Dendritic cell treated with granulocyte-macrophage colony-stimulating factor and Interleukin-4, amounts not matched to agents 40 ng/mL and 50 ng/mL, for 4 days (primary cell): ENCODE measurements at regions not wholly inside any gene's neighbourhood (a gene's known extent, or its start where the extent isn't known, plus 50 kb on each side); places are given as distances from the start of the nearest gene placed in this dataset.

ENCODE experiments used
- H3K27ac Mint-ChIP-seq: one replicate; pipeline ENCODE4 v1.8.0; 2022; ENCODE audit warnings: mild to moderate bottlenecking, mixed read lengths
- H3K27me3 Mint-ChIP-seq: one replicate; pipeline ENCODE4 v1.8.0; 2022; ENCODE audit warnings: mild to moderate bottlenecking, mixed read lengths
- H3K36me3 Mint-ChIP-seq: one replicate; pipeline ENCODE4 v1.8.0; 2022; ENCODE audit warnings: low read depth, mixed read lengths
- H3K4me1 Mint-ChIP-seq: one replicate; pipeline ENCODE4 v1.8.0; 2022; ENCODE audit warnings: low read depth, mixed read lengths
- H3K4me3 Mint-ChIP-seq: one replicate; pipeline ENCODE4 v1.8.0; 2022; ENCODE audit warnings: mild to moderate bottlenecking, moderate library complexity, mixed read lengths
- H3K9me3 Mint-ChIP-seq: one replicate; pipeline ENCODE4 v1.8.0; 2022; ENCODE audit warnings: mixed read lengths
- intact Hi-C: fragments of 100-400 bp; cut with micrococcal nuclease; formaldehyde crosslinking; loops from one replicate; pipeline ENCODE4 v1.15.0; 2022

DNA sequence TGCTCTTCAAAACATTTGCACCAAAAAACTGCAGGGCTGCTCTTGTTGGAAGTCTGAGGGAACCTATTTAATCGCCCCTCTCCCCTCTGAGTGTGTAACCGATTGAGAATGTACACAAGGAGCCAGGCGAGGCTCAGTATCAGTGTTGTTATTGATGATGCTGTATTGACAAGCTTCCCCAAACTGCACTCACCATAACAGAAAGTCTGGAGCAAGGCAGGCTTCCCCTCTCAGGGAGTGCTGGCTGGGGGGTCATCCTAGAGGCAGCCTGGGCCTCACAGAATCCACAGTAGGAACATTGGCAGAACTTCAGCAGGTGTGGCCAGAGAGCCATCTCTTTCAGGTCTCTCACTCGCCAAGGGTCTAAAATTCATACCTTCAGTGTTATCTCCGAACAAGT is 58.1 kb upstream of the TUNAR start:
- intact Hi-C loops, result no loop called here
- H3K4me3 Mint-ChIP-seq, result no peak overlapping the region
- H3K36me3 Mint-ChIP-seq, result no peaks in the 10 kb centered on the region
- H3K9me3 Mint-ChIP-seq, result no peaks in the 10 kb centered on the region
- no peaks in the 10 kb centered on the region for H3K4me1 Mint-ChIP-seq
- H3K27ac Mint-ChIP-seq, result no peak overlapping the region
- no peaks in the 10 kb centered on the region for H3K27me3 Mint-ChIP-seq

DNA sequence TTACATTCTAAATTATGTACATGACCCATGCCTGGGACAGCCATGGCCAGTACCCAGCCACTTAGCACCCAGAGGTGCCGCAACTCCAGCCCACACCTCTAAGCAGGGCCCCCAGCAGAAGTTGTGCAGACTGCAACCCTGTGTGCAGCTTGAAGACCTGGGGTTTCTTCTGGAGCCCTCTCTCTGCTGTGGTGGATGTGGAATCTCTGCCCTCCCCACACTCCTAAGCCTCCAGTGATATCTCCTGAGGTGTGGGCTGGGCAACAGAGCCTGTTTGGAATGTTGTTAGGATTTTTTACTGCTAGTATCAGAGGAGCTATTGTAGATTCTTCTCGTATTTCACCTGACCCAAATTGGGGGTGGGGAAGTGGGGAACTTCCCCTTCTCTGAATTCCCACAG is 59.4 kb upstream of the TUNAR start:
- Mint-ChIP-seq H3K4me3 (no peak overlapping the region), H3K27me3 (no peaks in the 10 kb centered on the region), H3K4me1 (no peaks in the 10 kb centered on the region), H3K9me3 (no peaks in the 10 kb centered on the region), H3K27ac (no peak overlapping the region), H3K36me3 (no peaks in the 10 kb centered on the region)
- intact Hi-C loops, result no loop called here

DNA sequence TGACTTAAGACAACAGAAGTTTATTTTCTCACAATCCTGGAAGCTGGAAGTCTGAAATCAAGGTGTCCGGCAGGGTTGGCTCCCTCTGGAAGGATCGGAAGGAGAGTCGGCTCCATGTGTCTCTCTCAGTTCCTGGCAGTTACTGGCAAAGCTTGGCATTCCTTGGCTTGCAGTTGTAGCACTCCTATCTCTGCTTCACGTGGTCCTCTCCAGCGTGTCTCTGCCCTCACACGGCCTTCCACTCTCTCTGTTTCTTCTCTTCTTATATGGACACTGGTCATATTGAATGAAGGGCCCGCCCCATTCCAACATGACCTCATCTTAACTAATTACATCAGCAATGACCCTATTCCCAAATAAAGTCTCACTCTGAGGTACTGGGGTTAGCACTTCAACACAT is 60.1 kb upstream of the TUNAR start:
- H3K4me1 Mint-ChIP-seq, result no peaks in the 10 kb centered on the region
- no peaks in the 10 kb centered on the region for H3K9me3 Mint-ChIP-seq
- H3K36me3 Mint-ChIP-seq, result no peaks in the 10 kb centered on the region
- no peak overlapping the region for H3K27ac Mint-ChIP-seq
- intact Hi-C loops, result no loop called here
- no peak overlapping the region for H3K4me3 Mint-ChIP-seq
- H3K27me3 Mint-ChIP-seq, result no peaks in the 10 kb centered on the region

DNA sequence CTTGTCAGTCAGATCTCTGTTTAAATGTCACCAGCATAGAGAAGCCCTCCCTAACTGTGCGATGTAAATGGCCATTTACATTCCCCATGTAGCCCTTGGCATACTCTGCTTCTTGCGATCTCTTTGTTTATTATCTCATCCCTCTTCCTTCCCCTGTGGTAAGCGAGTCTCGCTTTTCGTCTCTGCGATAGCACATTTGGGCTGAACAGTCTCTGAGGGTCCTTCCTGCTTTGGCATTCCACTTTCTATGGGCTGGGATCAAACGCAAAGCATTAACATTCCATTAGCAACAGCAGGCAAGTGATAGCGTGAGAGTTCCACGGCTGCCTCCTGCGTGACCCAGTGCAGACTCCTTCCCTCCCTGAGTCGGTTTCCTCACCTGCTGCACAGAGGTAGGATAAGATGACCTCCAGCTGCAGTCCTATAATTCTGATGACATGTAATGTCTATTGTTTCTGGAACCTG is 61.4 kb upstream of the TUNAR start:
- H3K27me3 Mint-ChIP-seq, result no peaks in the 10 kb centered on the region
- intact Hi-C loops, result no loop called here

DNA sequence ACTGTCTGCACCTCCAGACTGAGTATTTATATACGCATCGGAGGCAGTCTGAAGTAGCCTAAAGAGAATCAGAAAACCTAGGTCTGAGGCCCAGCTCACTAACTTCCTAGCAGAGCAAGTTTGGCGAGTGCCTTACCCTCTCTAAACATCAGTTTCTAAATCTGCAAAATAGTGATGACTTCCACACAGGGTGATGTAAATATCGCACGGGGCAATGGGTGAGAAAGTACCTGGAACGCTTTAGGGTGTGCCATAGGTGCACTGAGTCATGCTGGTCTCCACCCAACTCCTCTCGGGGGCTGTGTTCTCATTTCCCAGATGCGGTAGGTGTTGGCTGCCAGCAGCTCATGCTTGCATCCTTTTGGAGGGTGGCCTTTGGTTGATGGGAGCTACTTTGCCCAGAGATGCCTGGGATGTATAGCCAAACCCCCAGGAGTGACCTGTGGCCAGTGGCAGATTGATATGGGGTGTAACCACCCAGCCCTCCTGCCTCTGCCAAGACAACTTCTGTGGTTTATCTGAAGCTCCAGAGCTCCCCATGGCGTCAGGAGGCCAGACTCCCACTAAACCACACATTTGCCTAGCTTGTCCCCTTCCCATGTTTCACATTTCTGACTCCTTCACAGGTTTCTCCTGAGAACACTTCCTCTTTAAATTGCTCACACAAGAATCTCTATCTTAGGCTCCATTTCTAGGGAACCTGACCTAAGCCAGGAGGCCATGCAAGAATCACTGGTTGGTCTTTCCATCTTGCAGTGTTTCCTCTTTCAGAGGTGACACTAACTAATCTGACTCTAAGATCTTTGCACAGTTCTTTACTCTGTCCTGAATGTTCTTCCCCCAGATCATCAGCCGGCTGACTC is 62.0 kb upstream of the TUNAR start:
- Mint-ChIP-seq H3K27me3 (no peaks in the 10 kb centered on the region), H3K27ac (no peak overlapping the region), H3K4me1 (no peaks in the 10 kb centered on the region), H3K36me3 (no peaks in the 10 kb centered on the region), H3K9me3 (no peaks in the 10 kb centered on the region), H3K4me3 (no peak overlapping the region)
- intact Hi-C loops, result no loop called here

More for the DNA sequence above, 61.4 kb upstream of the TUNAR start:
- H3K4me3 Mint-ChIP-seq, result no peak overlapping the region
- no peaks in the 10 kb centered on the region for H3K36me3 Mint-ChIP-seq
- H3K27ac Mint-ChIP-seq, result no peak overlapping the region
- no peaks in the 10 kb centered on the region for H3K9me3 Mint-ChIP-seq
- H3K4me1 Mint-ChIP-seq, result no peaks in the 10 kb centered on the region

DNA sequence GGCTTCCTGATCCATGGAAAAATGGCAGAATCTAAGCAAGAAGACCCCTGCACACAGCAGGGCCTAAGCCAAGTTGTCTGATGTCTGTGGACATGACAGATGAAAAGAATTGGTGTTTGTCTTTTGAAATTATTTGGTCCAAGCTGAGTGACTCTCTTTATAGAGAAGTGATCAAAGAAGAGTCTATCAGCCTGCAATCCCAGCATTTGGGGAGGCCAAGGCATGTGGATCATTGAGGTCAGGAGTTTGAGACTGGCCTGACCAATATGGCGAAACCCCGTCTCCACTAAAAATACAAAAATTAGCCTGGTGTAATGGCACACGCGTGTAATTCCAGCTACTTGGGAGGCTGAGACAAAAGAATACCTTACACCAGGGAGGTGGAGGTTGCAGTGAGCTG is 64.8 kb upstream of the TUNAR start:
- no peak overlapping the region for H3K4me3 Mint-ChIP-seq
- no peak overlapping the region for H3K27ac Mint-ChIP-seq
- intact Hi-C loops, result no loop called here
- no peaks in the 10 kb centered on the region for H3K4me1 Mint-ChIP-seq
- peaks cover 19% of the 10 kb centered on the region for H3K9me3 Mint-ChIP-seq
- H3K36me3 Mint-ChIP-seq, result no peaks in the 10 kb centered on the region
- no peaks in the 10 kb centered on the region for H3K27me3 Mint-ChIP-seq

DNA sequence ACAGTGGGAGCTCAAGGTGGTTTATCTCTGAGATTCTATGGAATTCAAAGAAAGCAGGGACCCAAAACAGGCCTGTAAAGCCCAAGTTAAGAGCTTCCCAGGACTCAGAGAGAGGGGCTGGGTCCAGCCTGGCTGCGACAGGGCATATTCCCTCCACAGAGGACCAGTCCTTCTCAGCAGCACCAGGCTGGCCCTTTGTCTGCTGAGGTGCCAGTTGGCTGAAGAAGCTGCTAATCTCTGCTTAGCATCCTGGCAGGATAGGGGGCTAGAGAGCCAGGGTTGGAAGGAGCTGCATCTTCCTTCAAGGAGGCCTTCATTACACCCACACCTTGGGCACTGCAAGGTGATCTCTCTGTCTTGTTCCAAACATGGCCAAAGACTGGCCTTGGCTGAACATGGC is 68.3 kb upstream of the TUNAR start:
- Mint-ChIP-seq H3K4me3 (no peak overlapping the region), H3K27me3 (no peaks in the 10 kb centered on the region), H3K4me1 (no peaks in the 10 kb centered on the region), H3K9me3 (peaks cover 51% of the 10 kb centered on the region), H3K36me3 (no peaks in the 10 kb centered on the region), H3K27ac (no peak overlapping the region)
- intact Hi-C loops, result no loop called here

DNA sequence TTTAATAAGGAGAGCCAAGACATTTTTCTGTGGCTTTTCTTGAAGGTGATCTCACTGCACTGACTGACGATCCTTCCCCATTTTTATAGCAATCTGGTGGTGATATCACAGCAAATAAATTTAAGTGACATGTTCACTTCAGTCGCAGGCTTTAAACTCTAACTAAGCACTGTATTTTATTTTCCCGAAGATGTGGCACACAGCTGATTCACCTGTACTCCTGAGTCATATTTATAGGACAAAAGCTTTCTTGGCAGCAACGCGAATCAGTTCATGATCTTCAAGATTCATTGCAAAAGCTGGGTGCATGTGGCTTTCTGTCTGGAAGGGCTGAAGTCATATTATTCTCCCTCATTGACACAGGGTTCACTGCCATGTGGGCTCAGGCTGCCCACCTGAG is 79.8 kb upstream of the TUNAR start:
- H3K4me3 Mint-ChIP-seq, result no peak overlapping the region
- no peaks in the 10 kb centered on the region for H3K9me3 Mint-ChIP-seq
- H3K27ac Mint-ChIP-seq, result no peak overlapping the region
- no peaks in the 10 kb centered on the region for H3K27me3 Mint-ChIP-seq
- intact Hi-C loops, result no loop called here
- H3K36me3 Mint-ChIP-seq, result no peaks in the 10 kb centered on the region
- no peaks in the 10 kb centered on the region for H3K4me1 Mint-ChIP-seq

DNA sequence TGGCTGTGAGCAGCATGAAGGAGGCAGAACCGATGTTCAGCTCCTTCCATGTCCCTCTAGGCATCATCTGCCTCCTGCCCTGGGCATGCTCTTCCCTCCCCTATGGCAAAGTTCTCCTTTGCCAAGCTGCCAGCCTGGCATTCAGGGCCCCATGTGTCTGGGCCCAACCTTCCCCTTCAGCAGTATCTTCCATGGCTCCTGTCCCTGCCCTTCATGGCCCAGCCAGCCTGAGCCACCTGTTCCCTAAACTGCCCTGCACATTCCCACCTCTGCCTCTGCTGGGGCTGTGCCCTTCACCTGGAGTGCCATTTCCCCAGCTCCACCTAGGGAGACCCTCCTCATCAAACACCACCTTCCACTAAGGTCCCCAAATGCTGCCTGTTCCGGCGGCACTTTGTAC is 74.0 kb upstream of the TCL1A start:
- Mint-ChIP-seq H3K27ac (no peak overlapping the region), H3K4me1 (no peaks in the 10 kb centered on the region), H3K27me3 (no peaks in the 10 kb centered on the region), H3K9me3 (no peaks in the 10 kb centered on the region), H3K4me3 (no peak overlapping the region), H3K36me3 (no peaks in the 10 kb centered on the region)
- intact Hi-C loops, result no loop called here

DNA sequence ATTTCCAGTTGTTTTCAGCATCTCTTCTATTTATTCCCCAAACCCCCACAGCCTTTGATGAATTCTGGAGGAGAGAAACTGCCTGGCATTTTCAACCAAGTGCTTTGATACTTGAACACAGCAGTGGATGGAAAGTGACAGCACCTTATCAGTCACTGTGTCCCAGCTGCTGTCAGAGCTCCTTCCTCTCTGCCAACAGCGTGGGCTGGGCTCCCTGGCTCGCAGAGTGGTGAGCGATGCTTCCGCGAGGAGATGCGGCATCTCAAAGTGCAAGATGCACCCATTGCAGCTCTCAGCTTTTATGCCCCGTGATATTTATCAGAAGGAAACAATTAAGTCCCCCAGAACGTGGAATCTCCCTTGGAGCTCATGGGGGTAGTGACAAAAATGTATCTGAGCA is 72.6 kb upstream of the TCL1A start:
- no peak overlapping the region for H3K27ac Mint-ChIP-seq
- no peaks in the 10 kb centered on the region for H3K4me1 Mint-ChIP-seq
- H3K9me3 Mint-ChIP-seq, result no peaks in the 10 kb centered on the region
- no peaks in the 10 kb centered on the region for H3K36me3 Mint-ChIP-seq
- no peaks in the 10 kb centered on the region for H3K27me3 Mint-ChIP-seq
- H3K4me3 Mint-ChIP-seq, result no peak overlapping the region
- intact Hi-C loops, result no loop called here

DNA sequence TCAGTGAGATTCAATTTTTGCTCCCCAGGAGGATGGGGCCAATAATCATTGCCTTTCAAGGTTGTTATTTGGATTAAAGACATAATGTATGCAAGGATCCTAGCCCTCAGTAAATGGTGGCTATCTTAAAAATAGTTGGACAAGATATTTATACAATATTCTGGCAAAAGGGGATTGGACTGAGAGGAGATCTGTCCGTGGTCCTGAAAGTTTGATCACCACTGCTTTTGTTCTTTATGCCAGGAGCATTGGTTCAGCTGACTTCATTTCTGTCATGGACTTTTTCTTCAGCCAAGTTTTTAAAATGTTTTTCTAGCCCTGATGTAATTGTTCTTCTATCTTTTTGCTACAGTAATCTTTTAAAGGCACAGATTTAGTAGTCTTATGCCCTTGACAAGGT is 70.2 kb upstream of the TCL1A start:
- intact Hi-C loops, result no loop called here
- no peaks in the 10 kb centered on the region for H3K36me3 Mint-ChIP-seq
- no peaks in the 10 kb centered on the region for H3K9me3 Mint-ChIP-seq
- H3K27ac Mint-ChIP-seq, result no peak overlapping the region
- H3K27me3 Mint-ChIP-seq, result no peaks in the 10 kb centered on the region
- no peak overlapping the region for H3K4me3 Mint-ChIP-seq
- H3K4me1 Mint-ChIP-seq, result no peaks in the 10 kb centered on the region

DNA sequence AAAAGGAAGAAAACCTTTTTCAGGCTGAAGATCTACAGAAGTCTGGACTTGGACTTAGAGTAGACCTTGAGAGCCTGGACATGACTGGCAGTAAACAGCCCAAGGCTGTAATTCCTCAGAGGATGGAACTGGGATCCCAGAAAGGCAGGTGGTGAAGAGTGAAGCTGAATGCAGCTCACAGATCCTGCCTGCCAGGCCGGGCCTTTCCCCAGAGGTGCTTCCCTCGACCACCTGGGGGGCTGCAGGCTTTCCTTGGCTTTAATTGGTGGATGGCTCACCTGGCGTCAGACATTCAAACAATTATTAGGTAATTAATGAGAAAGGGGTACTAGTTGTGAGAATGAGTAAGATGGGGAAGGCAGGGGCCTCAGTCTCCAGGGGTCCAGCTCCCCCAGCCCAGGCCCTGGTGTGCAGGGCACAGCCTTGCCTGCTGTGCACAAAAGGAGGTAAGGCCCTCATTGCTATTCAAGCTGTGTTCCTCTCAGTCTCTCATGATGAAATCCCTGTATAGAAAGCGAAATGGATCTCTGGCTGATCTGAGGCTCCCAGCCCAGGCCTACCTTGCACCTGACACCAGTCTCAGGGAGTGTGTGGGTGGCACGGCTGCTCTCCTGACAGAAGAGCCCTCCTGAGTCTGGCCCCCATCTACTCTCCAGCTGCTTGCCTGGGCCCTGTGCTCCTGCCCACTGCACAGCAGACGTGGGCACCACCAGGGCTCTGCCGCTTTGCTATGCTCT is 63.0 kb upstream of the TCL1A start:
- Mint-ChIP-seq H3K4me3 (no peak overlapping the region), H3K27me3 (peaks cover 5% of the 10 kb centered on the region), H3K27ac (no peak overlapping the region), H3K9me3 (no peaks in the 10 kb centered on the region), H3K4me1 (no peaks in the 10 kb centered on the region), H3K36me3 (no peaks in the 10 kb centered on the region)
- intact Hi-C loops, result loop anchor here (10.0 kb wide), 1 partner anchor 352 kb away; no protein-coding TSS in a partner anchor

DNA sequence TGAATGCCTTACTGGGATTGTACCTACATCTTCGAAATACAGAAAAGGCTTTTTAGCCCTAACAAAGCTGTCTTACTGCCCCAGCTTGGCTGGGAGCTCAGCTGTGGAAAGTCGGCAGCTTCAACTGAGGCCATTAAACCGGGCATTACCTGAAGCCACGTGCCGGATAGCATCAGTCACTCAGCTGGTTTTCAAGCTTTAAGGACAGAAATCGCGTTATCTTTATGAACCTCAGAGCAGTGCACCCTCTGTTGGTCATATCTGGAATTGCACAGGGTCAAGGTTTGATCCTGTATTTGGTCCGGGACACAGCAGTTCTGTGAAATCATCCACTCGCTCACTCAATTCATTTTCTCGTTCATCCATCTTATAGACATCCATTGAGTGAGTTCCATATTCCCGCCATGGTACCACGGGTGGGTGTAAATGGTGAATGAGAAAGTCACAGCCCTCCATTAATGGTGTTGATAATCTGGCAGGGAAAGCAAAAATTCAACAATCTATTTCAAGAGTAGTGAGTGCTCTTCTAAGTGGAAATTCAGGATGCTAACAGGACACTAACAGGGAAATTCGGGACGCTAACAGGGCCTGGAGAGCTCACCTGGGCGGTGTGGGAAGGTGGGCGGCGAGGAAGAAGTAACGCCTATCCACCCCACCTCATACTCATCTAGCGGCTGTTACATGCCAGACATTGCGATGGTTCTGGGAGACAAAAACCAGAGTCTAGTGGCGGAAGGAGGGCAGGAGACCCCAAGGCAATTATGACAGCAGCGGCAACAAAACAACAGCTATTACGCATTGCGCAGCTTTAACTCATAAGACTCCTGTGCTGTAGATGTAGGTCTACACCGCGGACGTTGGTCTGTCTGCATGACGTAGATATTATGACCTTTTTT is 60.6 kb upstream of the TCL1A start:
- no peak overlapping the region for H3K27ac Mint-ChIP-seq
- intact Hi-C loops, result loop anchor here (1.0 to 10.0 kb wide), 2 partner anchors 213 to 350 kb away; no protein-coding TSS in a partner anchor
- no peaks in the 10 kb centered on the region for H3K4me1 Mint-ChIP-seq
- no peak overlapping the region for H3K4me3 Mint-ChIP-seq
- H3K36me3 Mint-ChIP-seq, result no peaks in the 10 kb centered on the region
- H3K9me3 Mint-ChIP-seq, result no peaks in the 10 kb centered on the region
- peaks cover 5% of the 10 kb centered on the region for H3K27me3 Mint-ChIP-seq

DNA sequence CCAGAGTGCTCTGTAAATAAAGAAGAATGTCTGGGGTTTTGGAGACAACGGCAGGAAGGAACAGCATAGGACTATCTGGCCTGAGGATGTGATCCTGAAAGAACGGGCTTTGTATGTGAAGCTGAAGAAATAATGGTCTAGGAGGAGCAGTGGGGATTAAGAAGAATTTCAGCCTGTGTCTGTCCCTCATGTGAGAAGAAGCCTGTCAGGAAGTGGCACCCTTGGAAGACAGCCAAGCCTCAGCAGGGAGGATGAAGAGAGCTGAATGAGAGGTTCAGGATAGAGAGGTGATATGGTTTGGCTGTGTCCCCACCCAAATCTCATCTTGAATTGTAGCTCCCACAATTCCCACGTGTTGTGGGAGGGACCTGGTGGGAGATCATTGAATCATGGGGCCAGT is 56.9 kb upstream of the TCL1A start:
- H3K36me3 Mint-ChIP-seq, result no peaks in the 10 kb centered on the region
- H3K4me1 Mint-ChIP-seq, result no peaks in the 10 kb centered on the region
- intact Hi-C loops, result loop anchor here (10.0 kb wide), 1 partner anchor 346 kb away; no protein-coding TSS in a partner anchor
- peaks cover 5% of the 10 kb centered on the region for H3K27me3 Mint-ChIP-seq
- no peak overlapping the region for H3K27ac Mint-ChIP-seq
- H3K9me3 Mint-ChIP-seq, result no peaks in the 10 kb centered on the region
- no peak overlapping the region for H3K4me3 Mint-ChIP-seq
